HS-5 (cell line): ENCODE measurements at regions not wholly inside any gene's neighbourhood (a gene's known extent, or its start where the extent isn't known, plus 50 kb on each side); places are given as distances from the start of the nearest gene placed in this dataset.
A peak's percentile ranks its signal among the peaks of the same experiment; 100 is the strongest.
"Not testable (repeated sequence)": the region's sequence is repeated elsewhere in the genome, so short reads cannot be mapped to it uniquely, and the experiment has no call there.

ENCODE experiments used
- DNase-seq: peaks from one replicate; pipeline ENCODE4 v3.0.0-alpha.2; 2012; ENCODE audit warnings: low read depth

DNA sequence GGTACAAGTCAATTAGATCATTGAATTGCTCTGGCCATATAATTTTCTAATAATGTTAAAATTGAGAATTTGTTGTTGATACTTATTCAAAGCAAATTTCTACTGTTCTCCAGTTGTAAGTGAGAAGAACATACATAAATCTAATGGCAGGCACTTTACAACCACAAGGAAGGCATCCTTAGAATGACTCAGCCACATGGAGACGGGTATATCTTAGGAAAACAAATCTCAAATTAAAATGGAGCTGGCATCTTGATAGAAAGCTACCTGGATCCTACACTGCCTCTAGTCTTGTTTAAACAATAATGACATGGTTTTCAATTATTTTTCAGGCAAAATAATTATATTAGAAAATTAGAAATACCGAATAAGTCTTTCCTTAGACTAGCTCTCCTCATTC is 1183.7 kb upstream of the SORCS1 start:
- no peak for DNase-seq

DNA sequence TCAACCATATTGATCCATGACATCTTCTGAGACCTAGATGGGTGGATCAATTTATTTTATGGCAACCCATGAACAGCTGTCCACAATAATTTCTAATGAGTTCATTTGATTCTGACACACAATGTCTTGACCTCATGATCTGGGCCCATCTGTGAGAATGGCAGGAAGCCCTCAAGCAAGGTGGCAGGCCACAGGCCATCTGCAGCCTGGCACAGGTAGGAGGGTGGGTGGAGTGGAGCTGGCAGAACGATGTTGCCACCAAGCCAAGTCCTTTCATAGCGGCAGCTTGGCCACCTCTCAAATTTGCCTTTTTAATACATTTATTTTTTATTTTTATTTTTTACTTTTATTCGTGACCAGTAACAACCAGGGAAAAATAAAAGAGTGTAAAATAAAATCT is 1181.6 kb upstream of the SORCS1 start:
- no peak for DNase-seq

- no peak for DNase-seq
Observed at GRCh38 chr10:108338146-108338545, 1173.6 kb upstream of the SORCS1 start.

DNA sequence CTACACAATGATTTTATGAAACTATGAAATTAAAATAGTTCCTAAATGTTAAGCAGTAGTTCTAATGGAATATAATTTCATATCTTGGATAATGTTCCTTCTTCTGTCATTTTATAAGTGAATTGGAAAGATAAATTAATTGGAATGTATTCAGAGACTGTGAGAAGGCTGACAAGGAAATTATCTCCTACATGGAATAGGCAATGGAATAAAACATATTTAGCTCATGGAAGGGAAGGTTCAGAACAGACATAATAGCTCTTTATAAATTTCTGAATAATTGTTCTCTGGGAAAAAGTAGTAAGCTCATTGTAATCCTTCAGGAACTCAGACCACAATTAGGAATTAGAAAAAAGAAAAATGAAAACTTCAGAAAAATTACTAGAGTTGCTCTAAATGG is 1172.3 kb upstream of the SORCS1 start:
- DNase-seq = no peak

DNA sequence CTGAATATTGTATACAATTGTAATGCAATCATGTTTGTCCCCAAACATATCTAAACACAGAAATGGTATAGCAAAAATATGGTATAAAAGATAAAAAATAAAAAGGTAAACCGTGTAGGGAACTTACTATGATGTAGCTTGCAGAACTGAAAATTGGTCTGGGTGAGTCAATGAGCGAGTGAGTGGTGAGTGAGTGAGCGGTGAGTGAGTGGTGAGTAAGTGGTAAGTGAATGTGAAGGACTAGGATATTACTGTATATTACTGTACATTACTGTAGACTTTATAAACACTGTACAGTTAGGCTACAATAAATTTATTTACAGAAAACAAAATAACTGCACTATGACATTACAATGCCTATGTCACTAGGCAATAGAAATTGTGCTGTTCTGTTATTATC is 1163.2 kb upstream of the SORCS1 start:
- DNase-seq = peak; percentile 35

DNA sequence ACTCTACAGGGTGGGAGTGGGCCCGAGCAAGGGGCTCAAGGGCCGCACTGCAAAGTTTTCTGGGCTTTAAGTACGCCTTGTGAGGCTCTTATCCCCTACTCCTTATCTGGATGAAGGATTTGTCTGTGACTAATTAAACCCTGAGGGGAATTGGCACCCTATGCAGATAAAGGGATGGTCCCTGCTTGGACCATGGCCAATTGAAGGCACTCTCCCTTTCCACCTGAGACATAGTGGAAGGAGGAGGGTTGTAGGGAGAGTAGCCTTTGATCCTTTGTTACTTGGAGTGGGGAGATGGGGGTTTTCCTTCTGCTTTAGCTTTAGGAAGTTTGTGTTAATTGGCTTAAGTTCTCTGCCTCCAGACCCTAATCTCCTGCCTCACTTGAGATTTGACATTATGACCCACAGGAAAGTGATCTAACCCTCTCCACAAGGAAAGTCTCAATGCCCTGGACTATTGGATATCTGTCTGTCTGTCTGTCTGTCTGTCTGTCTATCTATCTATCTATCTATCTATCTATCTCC is 1158.8 kb upstream of the SORCS1 start:
- no peak for DNase-seq

GRCh38 chr10:108319434-108320222 is 1155.1 kb upstream of the SORCS1 start:
- DNase-seq = no peak

DNA sequence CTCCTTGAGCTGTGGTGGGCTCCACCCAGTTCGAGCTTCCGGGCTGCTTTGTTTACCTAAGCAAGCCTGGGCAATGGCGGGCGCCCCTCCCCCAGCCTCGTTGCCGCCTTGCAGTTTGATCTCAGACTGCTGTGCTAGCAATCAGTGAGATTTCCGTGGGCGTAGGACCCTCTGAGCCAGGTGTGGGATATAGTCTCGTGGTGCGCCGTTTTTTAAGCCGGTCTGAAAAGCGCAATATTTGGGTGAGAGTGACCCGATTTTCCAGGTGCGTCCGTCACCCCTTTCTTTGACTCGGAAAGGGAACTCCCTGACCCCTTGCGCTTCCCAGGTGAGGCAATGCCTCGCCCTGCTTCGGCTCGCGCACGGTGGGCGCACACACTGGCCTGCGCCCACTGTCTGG is 1151.1 kb upstream of the SORCS1 start:
- not testable (repeated sequence) for DNase-seq

DNA sequence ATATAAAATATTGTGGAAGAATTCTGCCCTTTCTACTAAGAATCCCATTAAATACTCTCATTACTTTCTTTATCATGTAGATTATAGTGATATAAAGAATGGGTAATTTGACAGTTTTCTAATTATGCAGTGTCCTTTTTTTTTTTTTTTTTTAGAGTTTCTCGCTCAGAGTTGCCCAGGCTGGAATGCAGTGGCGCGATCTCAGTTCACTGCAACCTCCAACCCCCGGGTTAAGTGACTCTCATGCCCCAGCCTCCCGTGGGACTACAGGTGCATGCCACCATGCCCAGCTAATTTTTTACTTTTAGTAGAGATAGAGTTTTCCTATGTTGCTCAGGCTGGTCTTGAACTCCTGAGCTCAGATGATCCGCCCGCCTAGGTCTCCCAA is 1143.4 kb upstream of the SORCS1 start:
- DNase-seq = no peak

GRCh38 chr10:108307250-108307924 is 1142.9 kb upstream of the SORCS1 start:
- DNase-seq = no peak

DNA sequence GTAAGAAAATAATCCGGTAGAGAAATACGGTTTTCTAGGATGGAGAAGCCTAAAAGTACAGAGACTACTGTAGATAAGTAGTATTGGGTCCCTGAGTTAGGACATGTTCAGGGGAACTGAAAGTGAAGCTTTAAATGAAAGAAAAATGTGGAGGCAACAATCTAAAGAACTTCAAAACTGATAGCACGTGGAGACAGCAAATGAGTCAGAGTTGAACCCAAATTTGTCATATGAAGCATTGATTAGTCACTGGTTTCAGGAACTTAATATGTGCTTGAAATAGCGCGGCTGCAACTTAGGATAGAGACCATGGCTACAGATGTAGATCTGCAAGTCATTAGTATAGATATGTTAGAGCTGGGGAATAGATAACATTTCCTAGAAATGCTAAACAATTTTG is 1138.6 kb upstream of the SORCS1 start:
- DNase-seq = peak; percentile 45

- no peak for DNase-seq
Observed at GRCh38 chr10:108301002-108301401, 1136.5 kb upstream of the SORCS1 start.

- no peak for DNase-seq
Observed at GRCh38 chr10:108290823-108291222, 1126.3 kb upstream of the SORCS1 start.

GRCh38 chr10:108275895-108276685 is 1111.6 kb upstream of the SORCS1 start:
- no peak for DNase-seq

DNA sequence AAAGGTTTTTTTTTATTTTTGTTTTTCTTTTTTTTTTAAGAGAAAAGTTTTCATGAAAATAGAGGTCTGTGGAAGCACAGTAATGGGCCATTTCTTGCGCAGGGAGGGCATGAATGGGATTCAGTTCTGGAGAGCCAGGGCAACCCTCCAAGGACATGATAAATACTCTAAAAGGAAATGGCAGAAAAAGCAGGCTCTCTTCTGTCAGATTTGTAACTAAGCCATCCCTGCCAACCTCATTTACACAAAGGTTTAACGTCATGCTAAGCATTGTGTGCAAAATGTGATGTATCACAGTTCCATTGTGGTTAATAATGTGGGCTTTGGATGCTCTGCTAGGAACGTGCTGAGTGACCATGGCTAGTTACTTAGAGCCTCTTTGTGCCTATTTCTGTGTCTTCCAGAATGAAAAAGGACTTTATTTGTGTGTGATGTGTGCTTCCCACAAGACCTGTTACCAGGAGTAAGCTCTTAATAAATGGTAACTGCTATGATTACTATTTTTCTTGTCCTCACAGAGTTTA is 1095.9 kb upstream of the SORCS1 start:
- no peak for DNase-seq

- DNase-seq = no peak
Observed at GRCh38 chr10:108254089-108254488, 1089.6 kb upstream of the SORCS1 start.

GRCh38 chr10:108252771-108253170 is 1088.3 kb upstream of the SORCS1 start:
- no peak for DNase-seq

DNA sequence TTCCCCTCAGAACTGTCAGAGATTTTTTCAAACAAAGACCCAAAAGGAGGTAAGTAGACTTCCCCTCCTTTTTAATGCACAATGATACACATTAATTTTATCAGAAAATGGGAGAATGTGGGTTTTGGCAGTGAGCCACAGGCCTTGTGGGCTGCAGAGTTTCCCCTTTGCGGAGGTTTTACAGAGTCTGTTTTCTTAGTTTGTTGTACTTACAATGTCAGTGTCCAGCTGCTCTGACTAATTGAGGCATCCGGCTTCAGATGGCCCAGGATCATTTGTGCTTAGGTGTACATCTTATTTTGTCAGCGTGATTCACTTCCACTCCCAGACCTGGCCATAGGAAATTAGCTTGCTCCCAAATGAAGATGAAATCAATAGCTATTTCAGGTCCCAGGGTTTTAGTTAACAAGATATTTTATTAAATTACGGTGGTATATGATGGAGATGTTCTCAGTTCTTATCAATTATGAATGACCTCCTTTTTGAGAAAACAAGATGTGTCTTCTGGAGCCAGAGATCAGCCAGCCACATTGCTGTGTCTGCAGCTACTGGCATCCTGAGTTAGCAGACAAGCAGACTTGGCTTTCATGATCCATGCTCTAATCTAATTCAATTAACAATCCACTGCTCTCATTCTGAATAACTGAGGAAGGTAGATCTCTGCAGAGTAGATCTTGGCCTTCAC is 1086.6 kb upstream of the SORCS1 start:
- DNase-seq = no peak

DNA sequence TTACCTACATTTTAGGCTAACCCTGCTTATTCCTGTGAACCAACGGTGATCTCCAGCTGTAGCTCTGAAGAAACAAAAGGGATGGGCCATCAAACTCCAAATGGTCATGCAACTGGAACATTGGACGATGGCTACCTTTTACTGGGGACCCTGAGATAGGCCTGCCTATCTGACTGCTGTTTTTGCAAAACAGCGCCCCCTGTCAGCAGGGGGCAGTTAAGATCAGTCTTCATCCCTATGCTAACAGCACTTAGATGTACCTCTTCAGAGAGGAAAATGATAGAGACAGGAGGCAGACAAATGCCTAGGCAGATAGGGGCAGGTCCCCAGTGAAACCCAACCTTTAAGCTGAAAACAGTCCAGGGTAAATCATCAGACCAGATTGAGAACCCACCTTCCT is 1085.4 kb upstream of the SORCS1 start:
- no peak for DNase-seq

- DNase-seq = no peak
Observed at GRCh38 chr10:108244443-108245228, 1080.1 kb upstream of the SORCS1 start.

DNA sequence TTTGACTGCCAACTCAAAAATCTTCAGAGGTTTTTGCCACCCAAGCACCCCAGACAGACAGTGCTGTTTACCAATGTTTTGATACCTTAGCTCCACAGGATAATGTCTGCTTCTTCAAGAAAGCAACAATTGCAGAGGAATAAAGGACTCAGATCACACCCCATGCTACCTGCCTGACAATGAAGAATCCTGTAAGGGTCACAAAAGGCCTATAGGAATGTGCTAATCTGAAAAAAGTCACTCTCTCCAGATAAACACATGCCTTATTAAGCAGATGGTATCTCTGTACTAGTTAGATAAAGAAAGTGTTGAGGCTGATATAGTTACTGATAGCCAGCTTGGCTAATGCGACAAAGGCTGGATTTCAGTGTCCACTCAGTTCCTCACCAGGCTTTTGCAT is 1076.7 kb upstream of the SORCS1 start:
- DNase-seq = no peak
